BLaER1 (cell line): ENCODE measurements at regions not wholly inside any gene's neighbourhood (a gene's known extent, or its start where the extent isn't known, plus 50 kb on each side); places are given as distances from the start of the nearest gene placed in this dataset.
A peak's percentile ranks its signal among the peaks of the same experiment; 100 is the strongest.

Experiments used
- H3K27ac ChIP-seq: shearing (Covaris generic); formaldehyde crosslinking; 2 replicates; pipeline ENCODE4 v1.8.1; 2022
- H3K27me3 ChIP-seq: shearing (Covaris generic); formaldehyde crosslinking; 2 replicates; pipeline ENCODE4 v1.8.1; 2022
- H3K36me3 ChIP-seq: shearing (Covaris generic); formaldehyde crosslinking; 2 replicates; pipeline ENCODE4 v1.8.1; 2022
- H3K4me1 ChIP-seq: shearing (Covaris generic); formaldehyde crosslinking; 2 replicates; pipeline ENCODE4 v1.8.1; 2022
- H3K4me2 ChIP-seq: shearing (Covaris generic); formaldehyde crosslinking; 2 replicates; pipeline ENCODE4 v1.8.1; 2022
- H3K4me3 ChIP-seq: shearing (Covaris generic); formaldehyde crosslinking; 2 replicates; pipeline ENCODE4 v1.8.1; 2022
- H3K9ac ChIP-seq: shearing (Covaris generic); formaldehyde crosslinking; 2 replicates; pipeline ENCODE4 v1.8.1; 2022
- H3K9me3 ChIP-seq: shearing (Covaris generic); formaldehyde crosslinking; 2 replicates; pipeline ENCODE4 v1.8.1; 2022
- H4K20me1 ChIP-seq: shearing (Covaris generic); formaldehyde crosslinking; 2 replicates; pipeline ENCODE4 v1.8.1; 2022
- Cebpa-rat ChIP-seq: shearing (Covaris generic); IDR thresholded peaks from 2 replicates; pipeline ENCODE4 v1.8.1; 2022

- no peak for TF ChIP-seq Cebpa-rat
- peak overlapping the region; percentile 94 for H3K27ac ChIP-seq
- H3K27me3 ChIP-seq = no peaks in the 10 kb centered on the region
- H3K9ac ChIP-seq = peak overlapping the region; percentile 99
- H4K20me1 ChIP-seq = peaks cover 56% of the 10 kb centered on the region
- H3K36me3 ChIP-seq = peaks cover 10% of the 10 kb centered on the region
- H3K4me1 ChIP-seq = peaks cover 54% of the 10 kb centered on the region
- peak overlapping the region; percentile 74 for H3K4me3 ChIP-seq
- H3K9me3 ChIP-seq = no peaks in the 10 kb centered on the region
- peak overlapping the region; percentile 91 for H3K4me2 ChIP-seq
These were observed 50.0 kb upstream of the BOLA1 start for GRCh38 chr1:149849111-149849946.
